Fibroblast of upper back skin (primary cell): ENCODE measurements at regions not wholly inside any gene's neighbourhood (a gene's known extent, or its start where the extent isn't known, plus 50 kb on each side); places are given as distances from the start of the nearest gene placed in this dataset.
A peak's percentile ranks its signal among the peaks of the same experiment; 100 is the strongest.
"Not testable (repeated sequence)": the region's sequence is repeated elsewhere in the genome, so short reads cannot be mapped to it uniquely, and the experiment has no call there.

Source experiments
- DNase-seq: peaks from one replicate; pipeline ENCODE4 v3.0.0-alpha.2; 2013

GRCh38 chr1:161454865-161455707 is 50.2 kb upstream of the FCGR2A start:
- DNase-seq = not testable (repeated sequence)

GRCh38 chr1:161453950-161454864 is 51.0 kb upstream of the FCGR2A start:
- not testable (repeated sequence) for DNase-seq

GRCh38 chr1:161451698-161452348 is 53.4 kb upstream of the FCGR2A start:
- not testable (repeated sequence) for DNase-seq

DNA sequence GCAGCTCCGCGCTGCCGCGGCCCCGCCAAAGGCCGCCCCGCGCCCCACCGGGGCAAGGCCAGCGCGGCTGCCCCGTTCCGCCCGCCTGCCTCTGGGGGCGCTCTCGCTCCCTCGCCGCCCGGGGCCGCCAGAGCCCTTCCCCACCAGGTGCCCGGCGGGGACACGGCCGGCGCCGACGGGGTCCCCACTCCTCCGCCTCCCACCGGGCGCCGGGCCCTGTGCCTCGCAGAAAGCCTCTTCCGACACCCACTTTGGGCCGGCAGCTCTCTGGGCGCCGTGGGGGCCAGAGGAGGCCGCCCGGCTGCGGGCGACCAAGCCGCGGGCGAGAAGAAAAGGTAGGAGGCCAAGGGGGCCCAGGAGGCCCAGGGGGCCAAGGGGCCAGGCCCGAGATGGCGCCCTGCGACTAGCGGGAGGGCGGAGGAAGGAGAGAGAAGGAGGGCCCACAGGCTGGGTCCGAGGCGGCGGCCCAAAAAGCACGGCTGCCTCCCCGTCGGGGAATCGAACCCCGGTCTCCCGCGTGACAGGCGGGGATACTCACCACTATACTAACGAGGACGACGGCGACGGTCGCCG is 57.4 kb upstream of the FCGR2A start:
- not testable (repeated sequence) for DNase-seq

DNA sequence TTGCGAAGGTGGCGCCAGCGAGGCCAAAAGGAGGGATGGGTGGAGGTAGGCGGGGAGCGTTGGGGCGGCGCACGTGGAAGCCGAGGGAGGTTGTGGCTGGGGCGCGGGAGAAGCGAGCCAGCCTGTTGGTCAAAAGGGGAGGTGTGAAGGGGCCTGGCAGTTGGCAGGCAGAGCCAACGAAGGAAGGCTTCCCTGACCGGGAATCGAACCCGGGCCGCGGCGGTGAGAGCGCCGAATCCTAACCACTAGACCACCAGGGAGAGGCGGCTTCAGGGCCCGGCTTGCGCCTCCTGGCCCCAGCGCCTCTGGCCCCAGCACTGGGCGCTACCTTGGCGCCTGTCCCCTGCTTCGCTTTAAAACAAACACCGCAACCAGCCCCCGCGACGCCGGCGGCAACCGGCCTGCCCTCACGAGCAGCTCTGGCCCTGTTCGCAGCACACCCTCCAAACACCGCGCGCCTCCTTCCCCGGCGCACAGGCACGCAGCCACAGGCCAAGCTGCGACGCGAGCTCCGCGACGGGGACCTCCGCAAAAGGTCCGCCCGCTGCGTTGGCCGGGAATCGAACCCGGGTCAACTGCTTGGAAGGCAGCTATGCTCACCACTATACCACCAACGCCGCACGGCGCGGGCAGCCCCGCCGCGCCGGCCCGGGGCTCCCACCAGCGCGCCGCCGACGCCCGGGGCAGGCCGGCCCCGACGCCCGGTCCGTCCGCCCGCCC is 58.1 kb upstream of the FCGR2A start:
- DNase-seq = not testable (repeated sequence)

GRCh38 chr1:161444725-161445124 is 60.5 kb upstream of the FCGR2A start:
- not testable (repeated sequence) for DNase-seq

- DNase-seq = not testable (repeated sequence)
Observed at GRCh38 chr1:161444255-161444654, 61.0 kb upstream of the FCGR2A start.

DNA sequence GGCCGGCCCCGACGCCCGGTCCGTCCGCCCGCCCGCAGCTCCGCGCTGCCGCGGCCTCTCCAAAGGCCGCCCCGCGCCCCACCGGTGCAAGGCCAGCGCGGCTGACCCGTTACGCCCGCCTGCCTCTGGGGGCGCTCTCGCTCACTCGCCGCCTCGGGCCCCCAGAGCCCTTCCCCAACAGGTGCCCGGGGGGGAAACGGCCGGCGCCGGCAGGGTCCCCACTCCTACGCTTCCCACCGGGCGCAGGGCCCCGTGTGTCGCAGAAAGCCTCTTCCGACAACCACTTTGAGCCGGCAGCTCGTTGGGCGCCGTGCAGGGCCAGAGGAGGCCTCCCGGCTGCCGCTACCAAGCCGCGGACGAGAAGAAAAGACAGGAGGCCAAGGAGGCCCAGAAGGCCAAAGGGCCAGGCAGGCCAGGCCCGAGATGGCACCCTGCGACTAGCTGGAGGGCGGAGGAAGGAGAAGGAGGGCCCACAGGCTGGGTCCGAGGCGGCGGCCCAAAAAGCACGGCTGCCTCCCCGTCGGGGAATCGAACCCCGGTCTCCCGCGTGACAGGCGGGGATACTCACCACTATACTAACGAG is 64.9 kb upstream of the FCGR2A start:
- peak; percentile 31 for DNase-seq

GRCh38 chr1:161439280-161440232 is 65.7 kb upstream of the FCGR2A start:
- peak; percentile 27 for DNase-seq

- DNase-seq = not testable (repeated sequence)
Observed at GRCh38 chr1:161433191-161433590, 65.5 kb upstream of the CFAP126 start.

DNA sequence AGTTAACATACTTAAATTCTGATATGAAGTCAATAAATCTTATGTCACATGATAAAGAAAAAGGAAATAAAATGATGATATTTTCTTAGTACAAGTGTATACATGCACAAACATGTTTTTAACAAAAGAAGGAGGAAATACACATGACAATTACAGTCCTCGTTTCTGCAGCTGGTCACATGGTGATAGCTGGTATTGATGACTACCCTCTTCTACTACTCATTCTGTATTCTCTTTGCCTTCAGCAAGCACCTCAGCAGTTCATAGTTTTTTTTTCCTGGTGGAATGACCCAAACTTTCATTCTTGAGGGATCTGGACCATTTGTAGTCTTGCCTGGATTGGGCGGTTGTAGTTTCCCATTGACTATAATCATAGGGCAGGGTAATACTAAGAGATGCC is 64.4 kb upstream of the CFAP126 start:
- no peak for DNase-seq

- DNase-seq = peak; percentile 38
Observed at GRCh38 chr1:161427733-161428516, 60.2 kb upstream of the CFAP126 start.

DNA sequence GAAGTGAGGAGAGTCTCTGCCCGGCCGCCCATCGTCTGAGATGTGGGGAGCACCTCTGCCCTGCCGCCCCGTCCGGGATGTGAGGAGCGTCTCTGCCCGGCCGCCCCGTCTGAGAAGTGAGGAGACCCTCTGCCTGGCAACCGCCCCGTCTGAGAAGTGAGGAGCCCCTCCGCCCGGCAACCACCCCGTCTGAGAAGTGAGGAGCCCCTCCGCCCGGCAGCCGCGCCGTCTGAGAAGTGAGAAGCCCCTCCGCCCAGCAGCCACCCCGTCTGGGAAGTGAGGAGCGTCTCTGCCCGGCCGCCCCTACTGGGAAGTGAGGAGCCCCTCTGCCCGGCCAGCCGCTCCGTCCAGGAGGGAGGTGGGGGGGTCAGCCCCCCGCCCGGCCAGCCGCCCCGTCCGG is 55.2 kb upstream of the CFAP126 start:
- not testable (repeated sequence) for DNase-seq

DNA sequence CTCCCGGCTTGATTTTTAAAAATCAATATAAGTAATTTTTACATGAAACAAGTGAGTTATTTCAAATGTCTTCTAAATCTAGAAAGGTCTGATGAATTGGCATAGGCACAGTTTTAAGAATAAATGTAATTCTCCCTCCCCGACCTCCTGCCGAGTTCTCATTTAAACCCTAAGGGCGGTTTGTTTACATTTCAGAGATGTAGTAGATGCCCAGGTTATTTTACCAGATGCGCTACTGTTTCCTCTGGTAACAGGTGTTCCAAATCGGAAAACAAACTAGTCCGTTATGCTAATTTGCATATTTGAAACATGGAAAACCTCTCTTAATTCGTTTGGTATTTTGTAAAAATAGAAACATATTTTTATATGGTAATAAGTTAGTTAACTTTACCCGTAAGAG is 53.8 kb upstream of the CFAP126 start:
- no peak for DNase-seq

GRCh38 chr1:161420763-161421455 is 53.2 kb upstream of the CFAP126 start:
- no peak for DNase-seq

DNA sequence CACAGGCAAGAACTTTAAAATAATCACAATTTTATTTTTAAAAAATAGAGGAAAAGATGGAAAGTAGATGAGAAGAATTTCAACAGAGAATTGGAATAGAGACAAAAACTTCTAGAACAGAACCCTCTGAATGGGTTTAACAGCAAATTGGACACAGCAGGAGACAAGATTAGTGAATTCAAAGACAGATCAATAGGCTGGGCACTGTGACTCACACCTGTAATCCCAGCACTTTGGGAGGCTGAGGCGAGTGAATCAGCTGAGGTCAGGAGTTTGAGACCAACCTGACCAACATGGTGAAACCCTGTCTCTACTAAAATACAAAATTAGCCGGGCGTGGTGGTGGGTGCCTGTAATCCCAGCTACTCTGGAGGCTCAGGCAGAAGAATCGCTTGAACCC is 49.9 kb upstream of the CFAP126 start:
- DNase-seq = not testable (repeated sequence)
